ENCODE measurements at regions not wholly inside any gene's neighbourhood (a gene's known extent, or its start where the extent isn't known, plus 50 kb on each side); places are given as distances from the start of the nearest gene placed in this dataset.

GRCh38 chrX:35626124-35626523 is 172.0 kb upstream of the MAGEB16 start:
- TF ChIP-seq ZBTB7A (IDR thresholded peaks at IDR 0.05; ENCODE audit: low read depth) (no peak), YY1 (IDR thresholded peaks at IDR 0.05; ENCODE audit: low read depth) (no peak), TAF1 (IDR thresholded peaks at IDR 0.05; ENCODE audit: low read depth) (no peak), REST (IDR thresholded peaks at IDR 0.05; ENCODE audit: low read depth) (no peak), NFIC (IDR thresholded peaks at IDR 0.05) (no peak), TEAD4 (IDR thresholded peaks at IDR 0.05) (no peak), TCF12 (IDR thresholded peaks at IDR 0.05; ENCODE audit: low read depth) (no peak), CEBPB (IDR thresholded peaks at IDR 0.05) (no peak), FOXM1 (IDR thresholded peaks at IDR 0.05; ENCODE audit: borderline replicate concordance, low read depth) (no peak), CREB1 (IDR thresholded peaks at IDR 0.05; ENCODE audit: low read depth) (no peak), RAD21 (IDR thresholded peaks at IDR 0.05; ENCODE audit: low read depth) (no peak), MAX (IDR thresholded peaks at IDR 0.05) (no peak), EGR1 (IDR thresholded peaks at IDR 0.05) (no peak), USF1 (IDR thresholded peaks at IDR 0.05) (no peak), EP300 (IDR thresholded peaks at IDR 0.05; ENCODE audit: borderline replicate concordance) (no peak)

- TF ChIP-seq ZBTB7A (IDR thresholded peaks at IDR 0.05; ENCODE audit: low read depth) (no peak), CREB1 (IDR thresholded peaks at IDR 0.05; ENCODE audit: low read depth) (no peak), FOXM1 (IDR thresholded peaks at IDR 0.05; ENCODE audit: borderline replicate concordance, low read depth) (no peak)
Observed at GRCh38 chrX:35664833-35665232, 133.3 kb upstream of the MAGEB16 start.

- TF ChIP-seq CREB1 (IDR thresholded peaks at IDR 0.05; ENCODE audit: low read depth) (no peak), MAX (IDR thresholded peaks at IDR 0.05) (no peak), TEAD4 (IDR thresholded peaks at IDR 0.05) (no peak), TCF12 (IDR thresholded peaks at IDR 0.05; ENCODE audit: low read depth) (no peak), TAF1 (IDR thresholded peaks at IDR 0.05; ENCODE audit: low read depth) (no peak), FOXM1 (IDR thresholded peaks at IDR 0.05; ENCODE audit: borderline replicate concordance, low read depth) (no peak), EP300 (IDR thresholded peaks at IDR 0.05; ENCODE audit: borderline replicate concordance) (no peak), USF1 (IDR thresholded peaks at IDR 0.05) (no peak), REST (IDR thresholded peaks at IDR 0.05; ENCODE audit: low read depth) (no peak)
Observed at GRCh38 chrX:35665311-35665710, 132.8 kb upstream of the MAGEB16 start.

- TF ChIP-seq USF1 (IDR thresholded peaks at IDR 0.05) (no peak), NFIC (IDR thresholded peaks at IDR 0.05) (no peak), CREB1 (IDR thresholded peaks at IDR 0.05; ENCODE audit: low read depth) (no peak), YY1 (IDR thresholded peaks at IDR 0.05; ENCODE audit: low read depth) (no peak), TAF1 (IDR thresholded peaks at IDR 0.05; ENCODE audit: low read depth) (no peak), EGR1 (IDR thresholded peaks at IDR 0.05) (no peak), REST (IDR thresholded peaks at IDR 0.05; ENCODE audit: low read depth) (no peak), TCF12 (IDR thresholded peaks at IDR 0.05; ENCODE audit: low read depth) (no peak), FOXM1 (IDR thresholded peaks at IDR 0.05; ENCODE audit: borderline replicate concordance, low read depth) (no peak), MAX (IDR thresholded peaks at IDR 0.05) (no peak), CEBPB (IDR thresholded peaks at IDR 0.05) (no peak), TEAD4 (IDR thresholded peaks at IDR 0.05) (no peak), ZBTB7A (IDR thresholded peaks at IDR 0.05; ENCODE audit: low read depth) (no peak)
Observed at GRCh38 chrX:35670889-35671288, 127.3 kb upstream of the MAGEB16 start.

All from Ishikawa (cell line).